ENCODE measurements at regions not wholly inside any gene's neighbourhood (a gene's known extent, or its start where the extent isn't known, plus 50 kb on each side); places are given as distances from the start of the nearest gene placed in this dataset.

DNA sequence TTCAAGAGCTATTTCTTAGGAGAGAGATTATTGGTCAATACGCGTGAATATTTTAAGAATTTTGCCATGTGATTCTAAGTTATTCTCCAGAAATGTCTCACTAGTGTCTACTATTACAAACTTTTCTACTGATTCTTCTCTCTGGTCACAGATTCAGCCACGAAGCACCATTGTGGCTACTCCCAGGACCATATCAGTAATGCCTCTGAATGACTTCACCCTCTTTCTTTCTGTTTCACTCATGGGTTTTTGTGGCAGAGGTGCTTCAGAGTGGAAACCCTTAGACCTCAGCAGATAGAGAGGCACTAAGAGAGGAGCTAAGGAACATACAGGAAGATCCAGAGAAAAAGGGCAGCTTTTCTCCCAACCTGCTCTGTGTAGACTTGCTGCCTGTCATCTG, 211.3 kb downstream of the CBLN4 start:
- TF ChIP-seq, protein P1, sequence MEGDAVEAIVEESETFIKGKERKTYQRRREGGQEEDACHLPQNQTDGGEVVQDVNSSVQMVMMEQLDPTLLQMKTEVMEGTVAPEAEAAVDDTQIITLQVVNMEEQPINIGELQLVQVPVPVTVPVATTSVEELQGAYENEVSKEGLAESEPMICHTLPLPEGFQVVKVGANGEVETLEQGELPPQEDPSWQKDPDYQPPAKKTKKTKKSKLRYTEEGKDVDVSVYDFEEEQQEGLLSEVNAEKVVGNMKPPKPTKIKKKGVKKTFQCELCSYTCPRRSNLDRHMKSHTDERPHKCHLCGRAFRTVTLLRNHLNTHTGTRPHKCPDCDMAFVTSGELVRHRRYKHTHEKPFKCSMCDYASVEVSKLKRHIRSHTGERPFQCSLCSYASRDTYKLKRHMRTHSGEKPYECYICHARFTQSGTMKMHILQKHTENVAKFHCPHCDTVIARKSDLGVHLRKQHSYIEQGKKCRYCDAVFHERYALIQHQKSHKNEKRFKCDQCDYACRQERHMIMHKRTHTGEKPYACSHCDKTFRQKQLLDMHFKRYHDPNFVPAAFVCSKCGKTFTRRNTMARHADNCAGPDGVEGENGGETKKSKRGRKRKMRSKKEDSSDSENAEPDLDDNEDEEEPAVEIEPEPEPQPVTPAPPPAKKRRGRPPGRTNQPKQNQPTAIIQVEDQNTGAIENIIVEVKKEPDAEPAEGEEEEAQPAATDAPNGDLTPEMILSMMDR (conservative IDR thresholded peaks at IDR 0.05): no peak
- TF ChIP-seq ZFX (IDR thresholded peaks at IDR 0.05): no peak
